GM06990 (cell line): ENCODE measurements at regions not wholly inside any gene's neighbourhood (a gene's known extent, or its start where the extent isn't known, plus 50 kb on each side); places are given as distances from the start of the nearest gene placed in this dataset.

Source experiments
- DNase-seq: peaks from one replicate; pipeline ENCODE4 v3.0.0-alpha.2; 2011; ENCODE audit not compliant: insufficient read length; ENCODE audit errors: extremely low read depth
- H3K27me3 ChIP-seq: replicated peaks from 2 replicates; pipeline ENCODE4 v1.6.0; 2011; ENCODE audit warnings: low read length; ENCODE audit not compliant: control insufficient read depth, insufficient read depth
- H3K36me3 ChIP-seq: 2 replicates; pipeline ENCODE4 v1.5.1; 2011; ENCODE audit warnings: low read length; ENCODE audit not compliant: control insufficient read depth, insufficient read depth
- H3K4me3 ChIP-seq: replicated peaks from 2 replicates; pipeline ENCODE4 v1.5.1; 2011; ENCODE audit warnings: low read depth, mild to moderate bottlenecking, control low read depth, low read length
- TF ChIP-seq, protein P1 (sequence below): IDR thresholded peaks from 2 replicates; pipeline ENCODE4 v1.5.1; 2011; ENCODE audit warnings: low read length, control low read depth, mild to moderate bottlenecking, inconsistent platforms; ENCODE audit not compliant: insufficient read depth, poor library complexity, severe bottlenecking

DNA sequence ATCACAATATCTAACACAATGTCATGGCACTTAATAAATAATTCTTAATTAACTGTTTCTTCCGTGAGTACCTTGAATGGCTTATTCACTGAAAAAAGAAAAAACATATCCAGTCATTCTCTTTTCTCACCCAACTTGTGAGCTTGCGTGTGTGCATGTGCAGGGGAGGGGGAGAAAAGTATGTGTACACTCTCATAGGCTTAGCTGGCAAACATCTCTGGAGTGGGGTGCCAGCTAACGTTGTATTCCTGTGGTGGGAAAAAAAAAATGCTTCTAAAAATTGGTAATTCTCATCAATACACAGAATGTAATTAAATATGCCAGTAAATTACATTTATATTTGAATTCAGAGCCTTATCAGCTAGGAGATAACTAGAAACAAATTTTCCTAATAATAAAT lies 291.9 kb upstream of the NOX3 start:
- DNase-seq, result no peak
- Histone ChIP-seq H3K27me3 (no peaks in the 10 kb centered on the region), H3K4me3 (no peak overlapping the region), H3K36me3 (no peaks in the 10 kb centered on the region)
- TF ChIP-seq, protein P1, sequence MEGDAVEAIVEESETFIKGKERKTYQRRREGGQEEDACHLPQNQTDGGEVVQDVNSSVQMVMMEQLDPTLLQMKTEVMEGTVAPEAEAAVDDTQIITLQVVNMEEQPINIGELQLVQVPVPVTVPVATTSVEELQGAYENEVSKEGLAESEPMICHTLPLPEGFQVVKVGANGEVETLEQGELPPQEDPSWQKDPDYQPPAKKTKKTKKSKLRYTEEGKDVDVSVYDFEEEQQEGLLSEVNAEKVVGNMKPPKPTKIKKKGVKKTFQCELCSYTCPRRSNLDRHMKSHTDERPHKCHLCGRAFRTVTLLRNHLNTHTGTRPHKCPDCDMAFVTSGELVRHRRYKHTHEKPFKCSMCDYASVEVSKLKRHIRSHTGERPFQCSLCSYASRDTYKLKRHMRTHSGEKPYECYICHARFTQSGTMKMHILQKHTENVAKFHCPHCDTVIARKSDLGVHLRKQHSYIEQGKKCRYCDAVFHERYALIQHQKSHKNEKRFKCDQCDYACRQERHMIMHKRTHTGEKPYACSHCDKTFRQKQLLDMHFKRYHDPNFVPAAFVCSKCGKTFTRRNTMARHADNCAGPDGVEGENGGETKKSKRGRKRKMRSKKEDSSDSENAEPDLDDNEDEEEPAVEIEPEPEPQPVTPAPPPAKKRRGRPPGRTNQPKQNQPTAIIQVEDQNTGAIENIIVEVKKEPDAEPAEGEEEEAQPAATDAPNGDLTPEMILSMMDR, result no peak

GRCh38 chr6:155740781-155741399 lies 285.3 kb upstream of the NOX3 start:
- TF ChIP-seq, protein P1, result no peak
- H3K4me3 ChIP-seq, result no peak overlapping the region
- H3K27me3 ChIP-seq, result no peaks in the 10 kb centered on the region
- no peak for DNase-seq
- H3K36me3 ChIP-seq, result no peaks in the 10 kb centered on the region

DNA sequence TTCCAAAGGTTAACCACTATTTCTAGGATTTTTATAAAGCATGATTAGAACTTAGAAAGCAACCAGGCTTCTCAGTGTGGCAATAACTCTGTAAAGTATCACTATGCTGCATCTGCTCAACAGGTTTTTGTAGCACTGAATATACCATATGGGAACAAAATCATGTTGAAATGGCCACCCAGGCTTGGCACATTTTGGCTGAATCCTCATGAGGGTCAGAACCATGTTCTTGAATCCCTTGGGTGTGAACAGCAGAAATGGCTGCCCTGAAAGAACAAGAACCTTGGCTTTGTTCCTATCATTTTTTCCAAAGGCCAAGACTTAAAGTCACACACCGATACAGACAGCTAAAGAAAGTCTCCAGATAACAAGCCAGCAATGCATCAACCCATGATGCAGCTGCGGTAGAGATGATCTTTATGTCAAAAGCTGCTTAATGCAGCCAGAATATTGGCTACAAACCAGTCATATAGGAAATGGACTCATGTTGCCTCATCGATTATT lies 283.0 kb upstream of the NOX3 start:
- no peak overlapping the region for H3K4me3 ChIP-seq
- no peaks in the 10 kb centered on the region for H3K27me3 ChIP-seq
- no peak for DNase-seq
- H3K36me3 ChIP-seq, result no peaks in the 10 kb centered on the region
- TF ChIP-seq, protein P1, result no peak

DNA sequence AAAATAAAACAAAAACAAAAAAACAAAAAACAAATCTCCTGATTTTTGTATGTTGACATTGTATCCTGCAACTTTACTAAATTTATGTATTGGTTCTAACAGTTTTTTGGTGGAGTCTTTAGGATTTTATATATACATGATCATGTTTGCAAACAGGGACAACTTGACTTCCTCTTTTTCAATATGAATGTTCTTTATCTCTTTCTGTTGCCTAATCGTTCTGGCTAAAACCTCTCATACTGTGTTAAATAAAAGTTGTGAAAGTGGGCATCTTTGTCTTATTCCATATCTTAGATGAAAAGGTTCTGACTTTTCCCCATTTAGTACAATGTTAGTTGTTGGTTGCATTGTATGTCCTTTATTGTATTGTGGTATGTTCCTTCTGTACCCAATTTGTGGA lies 261.7 kb upstream of the NOX3 start:
- Histone ChIP-seq H3K36me3 (no peaks in the 10 kb centered on the region), H3K4me3 (no peak overlapping the region), H3K27me3 (no peaks in the 10 kb centered on the region)
- TF ChIP-seq, protein P1, result no peak
- DNase-seq, result no peak

GRCh38 chr6:155710704-155711103 lies 255.1 kb upstream of the NOX3 start:
- no peak for DNase-seq
- H3K4me3 ChIP-seq, result no peak overlapping the region
- H3K36me3 ChIP-seq, result no peaks in the 10 kb centered on the region
- no peaks in the 10 kb centered on the region for H3K27me3 ChIP-seq
- TF ChIP-seq, protein P1, result no peak

DNA sequence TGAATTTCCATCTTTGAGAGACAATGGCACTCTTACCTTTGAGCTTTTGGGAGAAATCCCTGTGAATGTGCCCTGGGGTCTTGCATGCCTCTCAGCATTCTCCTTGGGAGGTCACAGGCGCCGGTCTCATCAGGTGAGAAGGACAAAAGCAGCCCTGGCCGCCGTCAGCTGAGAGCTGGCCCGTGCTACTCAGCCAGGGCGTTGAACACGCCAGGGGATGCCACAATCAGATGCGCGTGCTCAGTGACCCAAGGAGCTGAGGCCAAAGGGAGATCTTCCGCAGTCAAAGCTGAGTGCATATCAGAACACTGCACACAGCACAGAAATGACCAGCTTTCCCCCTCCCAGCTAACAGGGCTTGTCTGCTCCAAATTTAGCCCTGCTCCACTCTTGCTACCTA lies 253.6 kb upstream of the NOX3 start:
- Histone ChIP-seq H3K4me3 (no peak overlapping the region), H3K27me3 (no peaks in the 10 kb centered on the region), H3K36me3 (no peaks in the 10 kb centered on the region)
- TF ChIP-seq, protein P1, result no peak
- no peak for DNase-seq
